HG03520 (cell line): ENCODE measurements at regions not wholly inside any gene's neighbourhood (a gene's known extent, or its start where the extent isn't known, plus 50 kb on each side); places are given as distances from the start of the nearest gene placed in this dataset.
"Not testable (repeated sequence)": the region's sequence is repeated elsewhere in the genome, so short reads cannot be mapped to it uniquely, and the experiment has no call there.

Experiments used
- ATAC-seq: cut with Tn5 transposase; IDR thresholded peaks from one replicate; pipeline ENCODE4 v1.9.1; 2021; ENCODE audit warnings: mild to moderate bottlenecking, moderate library complexity; ENCODE audit not compliant: unreplicated experiment

GRCh38 chr10:81708416-81708815 is 166.6 kb upstream of the NRG3 start:
- ATAC-seq = no peak

GRCh38 chr10:81708929-81709328 is 166.1 kb upstream of the NRG3 start:
- no peak for ATAC-seq

- no peak for ATAC-seq
Measured at GRCh38 chr10:81722399-81722798, 152.6 kb upstream of the NRG3 start.

GRCh38 chr10:81724431-81724830 is 150.6 kb upstream of the NRG3 start:
- ATAC-seq = no peak

- no peak for ATAC-seq
Measured at GRCh38 chr10:81725851-81726250, 149.1 kb upstream of the NRG3 start.

GRCh38 chr10:81728692-81729091 is 146.3 kb upstream of the NRG3 start:
- no peak for ATAC-seq

GRCh38 chr10:81730891-81731290 is 144.1 kb upstream of the NRG3 start:
- ATAC-seq = no peak

GRCh38 chr10:81733542-81733941 is 141.5 kb upstream of the NRG3 start:
- ATAC-seq = no peak

GRCh38 chr10:81735167-81735566 is 139.8 kb upstream of the NRG3 start:
- ATAC-seq = not testable (repeated sequence)

GRCh38 chr10:81759111-81759510 is 115.9 kb upstream of the NRG3 start:
- ATAC-seq = no peak

GRCh38 chr10:81784111-81784597 is 90.8 kb upstream of the NRG3 start:
- no peak for ATAC-seq

- no peak for ATAC-seq
Measured at GRCh38 chr10:81792729-81793128, 82.3 kb upstream of the NRG3 start.

- ATAC-seq = no peak
Measured at GRCh38 chr10:81806842-81807241, 68.2 kb upstream of the NRG3 start.

GRCh38 chr10:81814842-81815241 is 60.2 kb upstream of the NRG3 start:
- no peak for ATAC-seq

- ATAC-seq = no peak
Measured at GRCh38 chr10:81817596-81818170, 57.3 kb upstream of the NRG3 start.

- no peak for ATAC-seq
Measured at GRCh38 chr10:81820418-81820817, 54.6 kb upstream of the NRG3 start.
